Common myeloid progenitor, CD34-positive (primary cell): ENCODE measurements at regions not wholly inside any gene's neighbourhood (a gene's known extent, or its start where the extent isn't known, plus 50 kb on each side); places are given as distances from the start of the nearest gene placed in this dataset.

Experiments used
- CTCF ChIA-PET: fragments of 350-600 bp; sonication (Branson Sonifier 250); formaldehyde crosslinking; loops from one replicate; lab custom pipeline; 2021; ENCODE audit warnings: antibody characterized with exemption; lab: Charles Lee
- POLR2A ChIA-PET: fragments of 350-600 bp; sonication (Branson Sonifier 250); formaldehyde crosslinking; loops from one replicate; lab custom pipeline; 2021; ENCODE audit warnings: antibody characterized with exemption; lab: Charles Lee
- DNase-seq, 3 donors: peaks; one replicate each; pipeline versions ENCODE4 v3.0.0 to v3.0.0-alpha.2; 2013
- H3K27ac ChIP-seq, 2 experiments: 1 replicate in 1 of 2; 2 replicates in 1 of 2; pipeline ENCODE4 v1.7.0; 2013; ENCODE audit warnings: inconsistent platforms in 2 of 2, low read length in 2 of 2, mild to moderate bottlenecking in 2 of 2, low read depth in 1 of 2, moderate library complexity in 1 of 2; ENCODE audit not compliant: severe bottlenecking in 2 of 2, insufficient read depth in 1 of 2, poor library complexity in 1 of 2
- H3K27me3 ChIP-seq, 5 experiments: replicated peaks in 2 of 5; 1 replicate in 3 of 5; 2 replicates in 2 of 5; pipeline versions ENCODE4 v1.6.1 to v1.7.0; 2013; ENCODE audit warnings: low read length in 4 of 5, mild to moderate bottlenecking in 2 of 5, moderate library complexity in 2 of 5, inconsistent platforms in 1 of 5; ENCODE audit not compliant: insufficient read depth in 5 of 5, control insufficient read depth in 4 of 5
- H3K36me3 ChIP-seq, 4 experiments: 1 replicate in 2 of 4; 2 replicates in 2 of 4; pipeline versions ENCODE4 v1.6.1 to v1.7.0; 2013; ENCODE audit warnings: low read length in 3 of 4, control low read depth in 1 of 4, mild to moderate bottlenecking in 1 of 4; ENCODE audit not compliant: control insufficient read depth in 4 of 4, insufficient read depth in 4 of 4
- H3K4me1 ChIP-seq, 4 experiments: 1 replicate in 3 of 4; 2 replicates in 1 of 4; pipeline versions ENCODE4 v1.6.1 to v1.7.1; 2013; ENCODE audit warnings: low read length in 3 of 4, mild to moderate bottlenecking in 3 of 4, control low read depth in 1 of 4, inconsistent platforms in 1 of 4, moderate library complexity in 1 of 4; ENCODE audit not compliant: control insufficient read depth in 4 of 4, insufficient read depth in 4 of 4; ENCODE audit errors: control extremely low read depth in 1 of 4
- H3K4me3 ChIP-seq, 7 experiments: 1 replicate in 4 of 7; 2 replicates in 3 of 7; pipeline versions ENCODE4 v1.5.1 to v1.7.0; 2013; ENCODE audit warnings: mild to moderate bottlenecking in 7 of 7, low read length in 6 of 7, moderate library complexity in 6 of 7, inconsistent platforms in 2 of 7, low read depth in 2 of 7, control low read depth in 1 of 7; ENCODE audit not compliant: insufficient read depth in 4 of 7, control insufficient read depth in 1 of 7; ENCODE audit errors: extremely low read depth in 1 of 7
- H3K9me3 ChIP-seq, 5 experiments: 1 replicate in 4 of 5; 2 replicates in 1 of 5; pipeline versions ENCODE4 v1.6.1 to v1.7.1; 2013; ENCODE audit warnings: low read length in 4 of 5, mild to moderate bottlenecking in 2 of 5, inconsistent platforms in 1 of 5, low read depth in 1 of 5, moderate library complexity in 1 of 5; ENCODE audit not compliant: control insufficient read depth in 4 of 5, insufficient read depth in 2 of 5; ENCODE audit errors: control extremely low read depth in 1 of 5
- WGBS: methylation state at CpG from one replicate; pipeline ENCODE4 v1.1.5; 2013; ENCODE audit not compliant: insufficient coverage; 5-methylcytosine and 5-hydroxymethylcytosine counted together

- H3K4me3 ChIP-seq = no peak overlapping the region
- no peaks in the 10 kb centered on the region for H3K4me1 ChIP-seq
- no peak for DNase-seq
- 20% methylated on average over 1 of the region's 3 CpGs for WGBS
- CTCF ChIA-PET = no interaction called here
- H3K27me3 ChIP-seq = no peaks in the 10 kb centered on the region
- no peak overlapping the region for H3K27ac ChIP-seq
- H3K36me3 ChIP-seq = no peaks in the 10 kb centered on the region
- POLR2A ChIA-PET = no interaction called here
- H3K9me3 ChIP-seq = no peaks in the 10 kb centered on the region
These were observed 625.7 kb downstream of the TFAP2A start for GRCh38 chr6:9789201-9789600.

- CTCF ChIA-PET = no interaction called here
- no CpG with 5 or more reads among the region's 3 CpGs for WGBS
- POLR2A ChIA-PET = no interaction called here
- H3K4me1 ChIP-seq = no peaks in the 10 kb centered on the region
- DNase-seq = no peak
- H3K27ac ChIP-seq = no peak overlapping the region
- no peaks in the 10 kb centered on the region for H3K36me3 ChIP-seq
- no peak overlapping the region for H3K4me3 ChIP-seq
- H3K9me3 ChIP-seq = no peaks in the 10 kb centered on the region
- H3K27me3 ChIP-seq = no peaks in the 10 kb centered on the region
These were observed 630.1 kb downstream of the TFAP2A start for GRCh38 chr6:9784786-9785185.

- no peak for DNase-seq
- ChIA-PET CTCF (no interaction called here), POLR2A (no interaction called here)
- no peaks in the 10 kb centered on the region for H3K9me3 ChIP-seq
- WGBS = 92% methylated on average over 6 of the region's 6 CpGs
- H3K4me3 ChIP-seq = no peak overlapping the region
- no peak overlapping the region for H3K27ac ChIP-seq
- no peaks in the 10 kb centered on the region for H3K36me3 ChIP-seq
- no peaks in the 10 kb centered on the region for H3K27me3 ChIP-seq
- H3K4me1 ChIP-seq = no peaks in the 10 kb centered on the region
These were observed 631.3 kb downstream of the TFAP2A start for GRCh38 chr6:9783567-9783966.

- CTCF ChIA-PET = no interaction called here
These were observed 648.5 kb downstream of the TFAP2A start for GRCh38 chr6:9766240-9766915.

GRCh38 chr6:9761220-9761619 is 653.7 kb downstream of the TFAP2A start:
- Histone ChIP-seq H3K4me1 (no peaks in the 10 kb centered on the region), H3K9me3 (no peaks in the 10 kb centered on the region), H3K36me3 (no peaks in the 10 kb centered on the region), H3K27me3 (no peaks in the 10 kb centered on the region), H3K4me3 (no peak overlapping the region), H3K27ac (no peak overlapping the region)
- ChIA-PET CTCF (no interaction called here), POLR2A (no interaction called here)
- no peak for DNase-seq
- 100% methylated on average over 2 of the region's 4 CpGs for WGBS

More at GRCh38 chr6:9766240-9766915, 648.5 kb downstream of the TFAP2A start:
- no CpG with 5 or more reads among the region's 6 CpGs for WGBS
- no peak overlapping the region for H3K4me3 ChIP-seq
- no peaks in the 10 kb centered on the region for H3K4me1 ChIP-seq
- DNase-seq = no peak
- no peaks in the 10 kb centered on the region for H3K27me3 ChIP-seq
- no peak overlapping the region for H3K27ac ChIP-seq
- no peaks in the 10 kb centered on the region for H3K9me3 ChIP-seq
- POLR2A ChIA-PET = no interaction called here
- no peaks in the 10 kb centered on the region for H3K36me3 ChIP-seq

- ChIA-PET CTCF (no interaction called here), POLR2A (no interaction called here)
- no peaks in the 10 kb centered on the region for H3K27me3 ChIP-seq
- H3K4me1 ChIP-seq = no peaks in the 10 kb centered on the region
- no peak overlapping the region for H3K4me3 ChIP-seq
- H3K9me3 ChIP-seq = no peaks in the 10 kb centered on the region
- H3K27ac ChIP-seq = no peak overlapping the region
- WGBS = 89% methylated on average over 5 of the region's 5 CpGs
- DNase-seq = no peak
- no peaks in the 10 kb centered on the region for H3K36me3 ChIP-seq
These were observed 660.4 kb downstream of the TFAP2A start for GRCh38 chr6:9754515-9754914.

- Histone ChIP-seq H3K27me3 (no peaks in the 10 kb centered on the region), H3K4me1 (no peaks in the 10 kb centered on the region), H3K4me3 (no peak overlapping the region), H3K9me3 (peaks cover 0 to 2% (median 0%) of the 10 kb centered on the region in 5 experiments), H3K36me3 (no peaks in the 10 kb centered on the region), H3K27ac (no peak overlapping the region)
- CTCF ChIA-PET = no interaction called here
- no peak for DNase-seq
- WGBS = no CpG with 5 or more reads among the region's 2 CpGs
- POLR2A ChIA-PET = no interaction called here
These were observed 668.9 kb downstream of the TFAP2A start for GRCh38 chr6:9745966-9746365.
